GM12875 (cell line): ENCODE measurements at regions not wholly inside any gene's neighbourhood (a gene's known extent, or its start where the extent isn't known, plus 50 kb on each side); places are given as distances from the start of the nearest gene placed in this dataset.

ENCODE experiments used
- H3K4me3 ChIP-seq: one replicate; pipeline ENCODE4 v1.5.1; 2011; ENCODE audit warnings: low read depth, low read length, control low read depth
- TF ChIP-seq, protein P1 (sequence below): IDR thresholded peaks from 2 replicates; pipeline ENCODE4 v1.5.1; 2011; ENCODE audit warnings: low read depth, mild to moderate bottlenecking, control low read depth, inconsistent platforms, low read length, moderate library complexity, borderline replicate concordance; ENCODE audit not compliant: insufficient read depth

- no peak overlapping the region for H3K4me3 ChIP-seq
- TF ChIP-seq, protein P1, sequence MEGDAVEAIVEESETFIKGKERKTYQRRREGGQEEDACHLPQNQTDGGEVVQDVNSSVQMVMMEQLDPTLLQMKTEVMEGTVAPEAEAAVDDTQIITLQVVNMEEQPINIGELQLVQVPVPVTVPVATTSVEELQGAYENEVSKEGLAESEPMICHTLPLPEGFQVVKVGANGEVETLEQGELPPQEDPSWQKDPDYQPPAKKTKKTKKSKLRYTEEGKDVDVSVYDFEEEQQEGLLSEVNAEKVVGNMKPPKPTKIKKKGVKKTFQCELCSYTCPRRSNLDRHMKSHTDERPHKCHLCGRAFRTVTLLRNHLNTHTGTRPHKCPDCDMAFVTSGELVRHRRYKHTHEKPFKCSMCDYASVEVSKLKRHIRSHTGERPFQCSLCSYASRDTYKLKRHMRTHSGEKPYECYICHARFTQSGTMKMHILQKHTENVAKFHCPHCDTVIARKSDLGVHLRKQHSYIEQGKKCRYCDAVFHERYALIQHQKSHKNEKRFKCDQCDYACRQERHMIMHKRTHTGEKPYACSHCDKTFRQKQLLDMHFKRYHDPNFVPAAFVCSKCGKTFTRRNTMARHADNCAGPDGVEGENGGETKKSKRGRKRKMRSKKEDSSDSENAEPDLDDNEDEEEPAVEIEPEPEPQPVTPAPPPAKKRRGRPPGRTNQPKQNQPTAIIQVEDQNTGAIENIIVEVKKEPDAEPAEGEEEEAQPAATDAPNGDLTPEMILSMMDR: no peak
Observed at GRCh38 chr5:29949301-29949872, 1244.1 kb upstream of the CDH6 start.

- no peak overlapping the region for H3K4me3 ChIP-seq
- TF ChIP-seq, protein P1: no peak
Observed at GRCh38 chr5:29944327-29944726, 1249.2 kb upstream of the CDH6 start.

DNA sequence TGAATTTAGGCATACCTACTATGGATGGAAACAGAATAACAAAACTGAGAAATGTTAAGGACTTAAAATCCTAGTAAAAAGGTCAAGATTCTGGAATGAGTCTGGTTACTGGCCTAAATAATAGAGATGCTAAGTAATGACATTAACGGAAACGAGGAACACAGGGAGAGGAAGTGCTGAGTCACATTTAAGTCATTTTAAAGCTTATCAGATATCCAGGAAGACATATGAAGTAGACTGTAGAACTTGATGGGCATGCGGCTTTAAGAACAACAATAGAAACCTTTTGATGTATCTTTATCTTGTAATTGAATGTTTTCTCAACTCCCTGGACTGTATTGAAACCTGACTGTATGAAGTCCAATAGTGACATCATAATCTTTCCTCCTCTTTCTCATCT is 1251.4 kb upstream of the CDH6 start:
- H3K4me3 ChIP-seq: no peak overlapping the region
- TF ChIP-seq, protein P1: no peak

DNA sequence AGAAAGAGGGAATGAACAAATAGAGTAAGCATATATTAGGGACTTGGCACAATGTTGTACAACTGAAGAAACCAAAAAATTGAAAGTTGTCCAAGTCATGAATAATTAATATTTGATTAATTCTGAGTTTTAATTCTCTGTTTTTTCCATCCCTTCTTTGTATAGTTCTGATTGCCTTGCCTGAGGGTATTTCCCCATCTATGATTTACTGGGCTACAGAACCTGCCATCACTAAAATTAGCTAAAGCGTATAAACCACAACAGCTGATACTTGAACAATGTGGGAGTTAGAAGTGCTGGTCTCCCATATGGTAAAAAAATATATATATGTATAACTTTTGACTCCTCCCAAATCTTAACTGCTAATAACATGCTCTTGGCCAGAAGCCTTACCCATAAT is 1253.5 kb upstream of the CDH6 start:
- no peak overlapping the region for H3K4me3 ChIP-seq
- TF ChIP-seq, protein P1: no peak

DNA sequence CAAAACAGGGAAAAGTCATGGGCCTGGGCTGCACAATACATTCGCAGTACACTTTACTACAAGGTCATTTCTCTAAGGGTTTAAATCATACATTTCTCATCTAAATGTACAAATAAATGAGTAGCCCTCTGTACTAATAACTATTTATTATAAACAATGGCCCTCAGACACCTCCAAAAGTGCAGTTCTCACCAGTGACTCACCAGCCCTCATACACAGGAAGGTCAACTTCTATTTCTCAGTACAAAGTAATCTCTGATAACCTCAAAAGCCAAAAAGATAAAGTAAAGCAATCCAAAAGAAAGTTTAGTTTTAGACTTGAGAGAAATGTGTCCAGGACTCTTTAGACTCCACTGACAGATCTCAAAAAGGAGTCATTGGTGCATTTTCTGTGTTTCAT is 1258.1 kb upstream of the CDH6 start:
- TF ChIP-seq, protein P1: no peak

GRCh38 chr5:29930316-29930715 is 1263.2 kb upstream of the CDH6 start:
- TF ChIP-seq, protein P1: no peak
- no peak overlapping the region for H3K4me3 ChIP-seq

More for the DNA sequence above, 1258.1 kb upstream of the CDH6 start:
- H3K4me3 ChIP-seq: no peak overlapping the region

DNA sequence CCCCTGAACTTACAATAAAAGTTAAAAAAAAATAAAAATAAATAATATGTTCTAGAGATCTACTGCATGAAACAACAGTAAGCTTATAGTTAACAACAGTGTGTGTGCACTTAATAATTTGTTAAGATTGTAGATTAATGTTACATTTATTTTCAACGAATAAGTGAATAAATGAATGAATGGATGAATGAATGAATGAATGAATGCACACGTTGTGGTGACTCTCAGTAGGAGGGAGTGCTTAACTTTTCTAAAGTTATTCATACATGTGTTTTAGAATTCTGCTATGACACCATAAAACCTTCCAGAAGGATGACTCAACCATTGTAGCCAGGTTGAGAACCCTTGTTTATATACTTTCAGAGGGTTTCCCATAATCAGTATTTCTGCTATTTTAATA is 1269.4 kb upstream of the CDH6 start:
- TF ChIP-seq, protein P1: no peak

More for the DNA sequence above, 1269.4 kb upstream of the CDH6 start:
- H3K4me3 ChIP-seq: no peak overlapping the region
